NCI-H510A (cell line): ENCODE measurements at regions not wholly inside any gene's neighbourhood (a gene's known extent, or its start where the extent isn't known, plus 50 kb on each side); places are given as distances from the start of the nearest gene placed in this dataset.

Experiments used
- DNase-seq: peaks from one replicate; lab custom pipeline; 2025; lab: John Stamatoyannopoulos, UW

GRCh38 chr13:62933809-62934208 lies 1518.2 kb upstream of the PCDH20 start:
- DNase-seq = no peak

GRCh38 chr13:62932256-62932883 lies 1516.7 kb upstream of the PCDH20 start:
- DNase-seq = no peak

- no peak for DNase-seq
These were observed 1516.2 kb upstream of the PCDH20 start for GRCh38 chr13:62931853-62932252.

GRCh38 chr13:62924395-62924794 lies 1508.7 kb upstream of the PCDH20 start:
- DNase-seq = no peak

- DNase-seq = no peak
These were observed 1504.5 kb upstream of the PCDH20 start for GRCh38 chr13:62920159-62920558.

GRCh38 chr13:62919491-62919890 lies 1503.8 kb upstream of the PCDH20 start:
- DNase-seq = no peak

- no peak for DNase-seq
These were observed 1495.0 kb upstream of the PCDH20 start for GRCh38 chr13:62910541-62911060.

GRCh38 chr13:62908321-62908720 lies 1492.7 kb upstream of the PCDH20 start:
- DNase-seq = no peak

- DNase-seq = no peak
These were observed 1491.2 kb upstream of the PCDH20 start for GRCh38 chr13:62906896-62907295.

- no peak for DNase-seq
These were observed 1490.8 kb upstream of the PCDH20 start for GRCh38 chr13:62906469-62906868.

GRCh38 chr13:62887046-62887445 lies 1471.4 kb upstream of the PCDH20 start:
- no peak for DNase-seq

- no peak for DNase-seq
These were observed 1463.4 kb upstream of the PCDH20 start for GRCh38 chr13:62879071-62879470.

- DNase-seq = no peak
These were observed 1459.5 kb upstream of the PCDH20 start for GRCh38 chr13:62875118-62875640.

GRCh38 chr13:62850331-62850730 lies 1434.7 kb upstream of the PCDH20 start:
- no peak for DNase-seq

GRCh38 chr13:62847520-62847919 lies 1431.9 kb upstream of the PCDH20 start:
- DNase-seq = no peak

GRCh38 chr13:62846302-62846701 lies 1430.7 kb upstream of the PCDH20 start:
- DNase-seq = no peak

- no peak for DNase-seq
These were observed 1423.7 kb upstream of the PCDH20 start for GRCh38 chr13:62839338-62839737.

GRCh38 chr13:62838929-62839328 lies 1423.3 kb upstream of the PCDH20 start:
- DNase-seq = no peak

GRCh38 chr13:62837895-62838294 lies 1422.2 kb upstream of the PCDH20 start:
- no peak for DNase-seq

GRCh38 chr13:62829486-62829885 lies 1413.8 kb upstream of the PCDH20 start:
- DNase-seq = no peak

- no peak for DNase-seq
These were observed 1384.3 kb upstream of the PCDH20 start for GRCh38 chr13:62799931-62800436.

GRCh38 chr13:62799038-62799535 lies 1383.4 kb upstream of the PCDH20 start:
- no peak for DNase-seq

- no peak for DNase-seq
These were observed 1378.2 kb upstream of the PCDH20 start for GRCh38 chr13:62793850-62794249.

- DNase-seq = no peak
These were observed 1366.2 kb upstream of the PCDH20 start for GRCh38 chr13:62781866-62782265.
